NCI-H524 (cell line): ENCODE measurements at regions not wholly inside any gene's neighbourhood (a gene's known extent, or its start where the extent isn't known, plus 50 kb on each side); places are given as distances from the start of the nearest gene placed in this dataset.
"Not testable (repeated sequence)": the region's sequence is repeated elsewhere in the genome, so short reads cannot be mapped to it uniquely, and the experiment has no call there.

Experiments
- DNase-seq, 2 experiments: peaks; one replicate each; lab custom pipeline; 2025; lab: John Stamatoyannopoulos, UW

DNA sequence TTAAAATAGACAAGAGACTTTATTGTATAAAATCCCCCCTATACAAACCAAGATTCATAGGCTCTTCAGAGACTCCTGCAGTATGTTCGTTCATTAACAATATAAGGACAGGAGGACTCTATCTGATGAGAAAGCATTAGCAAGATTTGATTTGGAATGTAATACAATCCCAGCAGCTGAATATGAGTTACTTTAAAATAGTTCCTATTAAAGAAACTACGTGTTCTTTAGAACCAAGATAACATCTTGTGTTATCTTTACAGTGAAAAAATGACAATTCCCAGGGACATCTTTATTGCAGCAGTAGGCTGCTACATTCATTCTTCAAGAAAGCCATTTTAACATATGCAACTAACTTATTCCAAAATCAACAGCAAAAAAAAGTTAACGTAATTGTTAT lies 1360.1 kb upstream of the GJE1 start:
- no peak for DNase-seq

DNA sequence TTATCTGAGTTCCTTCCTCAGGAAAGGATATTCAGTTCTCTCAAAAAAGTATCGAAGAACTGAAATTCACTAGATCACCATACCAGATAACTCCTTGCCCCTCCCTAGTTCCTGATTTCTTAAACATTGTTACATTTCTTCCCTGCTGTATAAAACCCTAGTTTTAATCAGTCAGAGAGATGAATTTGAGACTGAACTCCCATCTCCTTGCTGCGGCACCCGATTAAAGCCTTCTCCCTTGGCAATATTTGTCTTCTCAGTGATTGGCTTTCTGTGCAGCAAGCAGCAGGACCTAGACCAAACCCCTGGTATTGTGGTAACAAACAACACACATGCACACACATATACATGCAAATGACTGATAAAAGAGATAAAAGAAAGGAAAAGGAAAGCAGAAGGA lies 1364.6 kb upstream of the GJE1 start:
- no peak for DNase-seq

DNA sequence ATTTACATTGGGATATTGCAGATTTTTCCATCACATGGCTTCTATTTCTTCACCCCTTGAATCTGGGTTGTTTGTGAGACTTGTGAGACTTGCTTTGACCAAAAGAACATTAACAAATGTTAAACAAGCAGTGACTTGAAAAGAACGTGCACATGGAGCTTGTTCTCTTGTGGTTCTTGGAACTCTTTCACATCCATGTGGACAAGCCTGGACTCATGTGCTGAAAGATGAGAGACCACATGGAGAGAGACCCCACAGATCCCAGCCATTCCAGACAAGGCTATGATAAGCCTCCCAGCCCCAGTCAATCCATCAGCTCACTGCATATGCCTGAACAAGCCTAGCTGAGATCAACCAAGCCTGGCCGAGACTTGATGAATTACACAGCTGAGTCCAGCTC lies 1365.7 kb upstream of the GJE1 start:
- no peak for DNase-seq

DNA sequence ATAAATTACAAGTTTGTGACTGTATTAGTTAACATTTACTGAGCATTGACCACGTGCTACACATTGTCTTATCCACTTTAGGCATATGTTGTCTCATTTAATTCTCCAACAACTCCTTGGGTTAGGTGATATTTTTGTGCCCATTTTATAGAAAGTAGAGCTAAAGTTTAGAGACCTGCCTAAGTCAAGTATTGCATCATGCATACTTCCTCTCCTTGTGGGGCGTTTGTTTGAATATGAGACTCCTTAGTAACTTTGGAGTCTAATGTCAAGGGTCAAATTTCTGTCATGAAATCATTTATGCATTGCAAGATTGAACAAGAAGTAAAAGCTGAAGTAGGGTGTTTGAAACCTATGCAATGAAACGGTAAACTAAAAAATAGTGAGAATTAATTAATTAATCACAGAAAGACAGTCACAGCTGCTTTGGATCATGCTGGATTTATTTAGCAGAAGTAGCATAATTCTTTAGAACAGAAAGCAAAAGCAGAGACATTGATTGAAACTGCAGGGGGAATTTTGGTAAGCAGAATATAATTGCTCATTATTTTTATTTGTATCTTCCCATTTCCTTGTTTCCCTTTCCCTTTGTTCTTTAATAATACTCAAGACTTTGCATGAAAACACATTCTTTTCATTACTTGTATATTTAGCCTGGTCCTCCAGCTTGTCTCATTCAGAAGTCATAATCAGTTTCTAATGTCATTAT lies 1374.4 kb upstream of the GJE1 start:
- DNase-seq = no peak

DNA sequence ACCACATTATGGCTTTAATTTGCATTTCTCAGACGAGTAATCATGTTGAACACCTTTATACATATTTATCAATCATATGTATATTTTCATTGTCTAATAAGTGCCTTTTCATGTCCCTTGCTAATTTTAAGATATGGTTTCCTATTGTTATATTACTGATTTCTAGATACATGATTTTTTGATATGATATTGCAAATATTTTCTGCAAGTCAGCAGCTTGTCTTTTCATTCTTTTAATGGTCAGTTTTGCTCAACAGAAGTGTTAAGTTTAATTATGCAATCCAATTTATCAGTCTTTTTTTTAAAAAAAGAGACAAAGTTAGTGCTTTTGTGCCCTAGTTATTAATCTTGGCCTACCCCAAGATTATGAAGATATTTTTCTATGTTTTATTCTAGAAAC lies 1377.8 kb upstream of the CITED2 start:
- no peak for DNase-seq

DNA sequence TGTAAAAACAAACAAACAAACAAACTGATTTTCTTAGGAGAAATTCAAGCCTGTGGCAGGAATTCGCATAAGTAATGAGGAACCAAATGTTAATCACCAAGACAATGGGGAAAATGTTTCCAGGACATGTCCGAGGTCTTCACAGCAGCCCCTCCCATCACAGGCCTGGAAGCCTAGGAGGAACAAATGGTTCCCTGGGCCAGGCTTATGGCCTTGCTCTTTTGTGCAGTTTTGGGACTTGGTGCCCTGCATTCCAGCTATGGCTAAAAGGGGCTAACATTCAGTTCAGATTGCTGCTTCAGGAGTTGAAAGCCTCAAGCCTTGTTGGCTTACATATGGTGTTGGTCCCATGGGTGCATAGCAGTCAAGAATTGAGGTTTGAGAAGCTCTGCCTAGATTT lies 1372.7 kb upstream of the CITED2 start:
- no peak for DNase-seq

DNA sequence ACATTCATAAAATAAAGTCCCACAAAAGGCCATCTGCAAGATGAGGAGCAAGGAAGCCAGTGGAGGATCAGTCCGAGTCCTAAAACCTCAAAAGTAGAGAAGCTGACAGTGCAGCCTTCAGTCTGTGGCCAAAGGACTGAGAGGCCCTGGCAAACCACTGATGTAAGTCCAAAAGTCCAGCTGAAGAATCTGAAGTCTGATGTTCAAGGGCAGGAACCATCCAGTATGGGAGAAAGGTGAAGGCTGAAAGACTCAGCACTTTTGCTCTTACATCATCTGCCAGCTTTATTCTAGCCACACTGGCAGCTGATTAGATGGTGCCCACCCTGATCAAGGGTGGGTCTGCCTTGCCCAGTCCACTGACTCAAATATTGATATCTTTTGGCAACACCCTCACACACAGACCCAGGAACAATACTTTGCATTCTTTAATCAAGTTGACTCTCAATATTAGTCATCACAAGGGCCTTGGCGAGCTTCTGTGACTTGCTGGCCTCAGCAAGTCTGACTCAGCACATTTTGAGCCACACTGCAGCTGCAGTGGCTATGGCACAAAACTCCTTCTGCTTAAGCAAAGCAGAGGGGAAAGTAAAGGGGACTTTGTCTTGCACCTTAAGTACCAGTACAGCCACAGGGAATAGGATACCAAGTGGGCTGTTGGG lies 1370.3 kb upstream of the CITED2 start:
- DNase-seq = no peak

DNA sequence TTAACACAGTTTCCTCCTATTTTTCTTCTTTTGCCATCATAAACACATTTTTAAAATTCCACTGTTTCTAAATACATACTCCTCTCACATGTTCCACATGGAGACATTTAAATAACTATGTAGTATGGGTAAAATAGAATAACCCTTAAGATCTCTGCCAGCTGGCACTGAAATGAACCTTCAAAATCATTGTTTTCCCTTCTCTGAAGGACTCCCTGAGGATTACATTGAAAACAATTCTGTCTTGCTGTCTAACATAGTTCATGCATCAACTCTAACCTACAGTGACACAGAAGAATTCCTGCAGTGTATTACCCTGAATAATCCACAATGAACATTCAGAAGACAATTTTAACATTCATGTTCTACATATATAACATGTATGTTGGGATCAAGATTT lies 1361.8 kb upstream of the CITED2 start:
- no peak for DNase-seq

DNA sequence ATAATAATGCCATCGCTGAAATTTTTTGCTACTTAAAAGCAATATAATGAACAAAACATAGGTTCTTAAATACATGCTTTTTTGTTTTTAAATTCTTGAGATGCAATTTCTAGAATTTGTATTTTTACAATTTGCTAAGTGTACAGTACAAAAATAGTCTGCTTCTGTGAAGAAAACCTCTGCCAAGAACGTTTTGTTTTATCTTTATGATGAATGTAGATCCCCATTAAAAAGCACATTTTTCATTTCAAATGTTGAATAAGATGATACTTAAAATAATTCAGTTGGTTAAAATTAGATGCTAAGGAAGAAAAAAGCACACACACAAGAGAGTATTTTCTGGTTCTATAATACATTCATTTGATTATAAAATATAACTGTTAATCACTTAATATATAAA lies 1358.5 kb upstream of the CITED2 start:
- no peak for DNase-seq

DNA sequence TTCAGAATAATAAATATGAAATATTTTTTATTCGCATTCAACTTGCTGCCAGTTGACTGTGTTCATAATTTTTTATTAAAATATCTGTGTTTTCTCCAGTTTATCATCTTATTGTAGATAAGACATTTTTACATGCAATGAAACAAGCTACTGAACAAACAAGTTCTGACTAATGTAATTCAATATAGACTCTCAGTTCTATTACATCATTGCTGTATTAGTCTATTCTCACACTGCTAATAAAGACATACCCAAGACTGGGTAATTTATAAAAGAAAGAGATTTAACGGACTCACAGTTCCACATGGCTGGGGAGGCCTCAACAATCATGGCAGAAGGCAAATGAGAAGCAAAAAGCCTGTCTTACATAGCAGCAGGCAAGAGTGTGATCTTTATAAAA lies 1357.7 kb upstream of the CITED2 start:
- DNase-seq = no peak

DNA sequence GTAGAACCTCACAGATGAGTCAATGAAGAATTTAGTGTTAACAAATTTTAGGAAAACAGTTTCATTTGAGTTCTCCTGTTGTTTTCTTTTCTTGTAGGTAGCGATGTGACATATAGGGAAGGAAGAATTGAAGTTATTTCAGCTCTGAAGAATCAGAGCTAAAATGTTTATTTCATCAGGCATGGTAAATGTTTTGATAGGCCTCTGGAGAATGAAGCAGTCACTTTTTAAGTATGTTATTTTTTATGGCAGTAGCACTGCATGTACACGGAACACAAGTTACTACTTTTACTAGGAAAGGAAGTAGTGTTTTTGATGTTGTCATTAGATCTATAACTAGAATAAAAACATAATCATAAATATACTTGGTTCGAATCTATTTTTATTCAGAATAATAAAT lies 1357.3 kb upstream of the CITED2 start:
- no peak for DNase-seq

DNA sequence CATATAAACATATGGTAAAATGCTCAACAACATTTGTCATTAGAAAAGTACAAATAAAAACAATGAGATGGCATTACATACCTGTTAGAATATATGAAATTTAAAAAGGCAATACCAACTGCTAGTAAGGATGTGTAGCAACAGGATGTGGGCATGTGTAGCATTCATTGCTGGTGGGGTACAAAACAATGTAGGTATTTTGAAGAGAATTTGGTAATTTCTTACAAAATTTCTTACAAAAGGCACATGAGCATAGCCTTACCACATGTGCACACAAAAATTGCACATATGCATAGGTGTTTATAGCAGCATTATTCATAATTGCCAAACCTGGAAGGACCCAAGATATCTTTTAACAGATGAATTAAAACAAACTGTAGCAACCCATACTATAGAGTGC lies 1355.1 kb upstream of the CITED2 start:
- no peak for DNase-seq

DNA sequence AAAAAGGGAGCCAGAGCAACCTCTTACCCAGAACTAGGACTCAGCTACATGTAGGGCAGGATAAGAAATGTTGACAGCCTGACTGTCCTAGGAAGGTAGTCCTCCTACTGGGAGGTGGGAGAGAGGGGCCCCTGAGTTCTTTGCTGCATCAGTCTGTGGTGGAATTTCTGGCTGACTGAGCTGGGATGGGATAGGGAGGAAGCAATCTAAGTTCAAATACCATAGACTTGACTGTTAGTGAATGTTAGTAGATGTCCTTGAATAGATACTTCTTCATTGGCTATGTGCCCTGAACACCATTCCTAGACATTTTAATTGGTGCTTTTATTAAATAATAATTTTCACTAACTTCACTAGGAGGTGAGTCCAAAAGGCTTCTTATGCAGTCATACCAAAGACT lies 1343.6 kb upstream of the CITED2 start:
- no peak for DNase-seq

DNA sequence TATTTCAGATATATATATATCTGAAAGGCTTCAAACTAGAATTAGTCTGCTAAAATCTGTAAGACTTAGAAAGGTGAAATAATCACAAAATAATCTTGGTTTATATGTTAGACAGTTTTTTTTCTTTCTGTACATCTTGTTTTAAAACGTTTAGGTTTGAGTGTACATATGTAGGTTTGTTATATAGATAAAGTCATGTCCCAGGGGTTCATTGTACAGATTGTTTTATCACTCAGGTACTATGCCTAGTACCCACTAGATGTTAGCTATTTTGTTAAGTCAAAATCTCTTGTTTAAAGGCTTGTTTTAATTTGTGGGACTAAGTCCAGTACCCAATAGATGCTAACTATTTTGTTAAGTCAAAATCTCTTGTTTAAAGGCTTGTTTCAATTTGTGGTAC lies 1339.0 kb upstream of the CITED2 start:
- DNase-seq = no peak

DNA sequence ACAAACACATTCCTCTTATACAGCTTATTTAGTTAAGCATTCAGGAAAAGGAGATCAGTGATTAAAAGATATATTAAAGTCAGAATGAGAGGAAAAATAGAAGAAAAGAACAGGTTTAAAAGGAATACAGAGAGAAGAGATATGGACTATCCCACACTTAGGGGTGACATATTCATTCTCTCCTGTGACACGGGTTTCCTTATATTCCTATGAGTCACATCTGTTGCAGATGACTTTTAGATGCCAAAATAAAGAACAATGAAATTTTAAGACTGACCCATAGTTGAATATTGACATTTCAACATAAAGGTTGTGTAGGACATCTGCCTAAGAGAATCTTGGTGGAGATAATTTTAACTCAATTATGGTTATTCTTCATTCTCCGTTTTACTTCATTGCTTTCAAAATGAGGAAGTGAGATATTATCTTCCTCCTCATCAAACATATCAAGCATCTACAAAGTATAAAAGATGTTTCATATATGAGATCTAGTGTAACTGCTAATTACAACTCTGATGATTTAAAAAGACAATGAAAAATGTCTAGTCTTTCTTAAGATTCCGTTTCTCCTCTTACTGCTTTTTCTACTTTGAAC lies 1336.7 kb upstream of the CITED2 start:
- peak; percentile 31 to 80 for DNase-seq

DNA sequence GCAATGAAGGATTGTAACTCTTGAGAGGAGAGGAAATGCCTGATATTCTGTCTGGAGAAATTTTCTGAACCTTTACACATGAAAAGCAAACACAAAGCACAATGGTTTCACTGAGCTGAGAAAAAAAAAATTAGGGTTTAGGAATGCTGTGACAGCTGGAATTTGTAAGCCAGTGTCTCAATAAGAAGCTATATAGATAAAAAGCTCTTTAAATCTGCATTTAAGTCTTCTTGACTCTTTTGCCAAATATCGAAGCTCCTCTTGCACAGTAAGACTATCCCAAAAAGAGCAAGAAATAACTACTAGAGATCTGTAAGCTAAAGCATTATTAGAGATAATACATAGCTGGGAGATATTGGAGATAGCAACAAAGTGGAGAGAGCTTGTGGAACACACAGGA lies 1334.0 kb upstream of the CITED2 start:
- peak in 1 of 2 experiments; percentile 19 for DNase-seq

DNA sequence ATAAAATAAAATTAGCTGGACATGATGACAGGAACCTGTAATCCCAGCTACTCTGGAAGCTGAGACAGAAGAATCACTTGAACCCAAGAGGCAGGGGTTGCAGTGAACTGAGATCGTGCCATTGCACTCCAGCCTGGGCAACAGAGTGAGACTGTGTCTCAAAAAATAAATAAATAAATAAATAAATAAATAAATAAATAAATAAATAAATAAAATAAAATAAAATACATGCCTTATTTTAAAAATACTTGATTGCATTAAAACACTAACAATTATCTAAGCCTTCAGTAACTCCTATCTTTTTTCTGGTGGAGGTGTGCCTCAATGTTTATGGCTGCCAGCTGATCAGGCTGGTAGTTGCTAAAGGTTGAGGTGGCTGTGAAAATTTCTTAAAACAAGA lies 1329.6 kb upstream of the CITED2 start:
- not testable (repeated sequence) for DNase-seq

DNA sequence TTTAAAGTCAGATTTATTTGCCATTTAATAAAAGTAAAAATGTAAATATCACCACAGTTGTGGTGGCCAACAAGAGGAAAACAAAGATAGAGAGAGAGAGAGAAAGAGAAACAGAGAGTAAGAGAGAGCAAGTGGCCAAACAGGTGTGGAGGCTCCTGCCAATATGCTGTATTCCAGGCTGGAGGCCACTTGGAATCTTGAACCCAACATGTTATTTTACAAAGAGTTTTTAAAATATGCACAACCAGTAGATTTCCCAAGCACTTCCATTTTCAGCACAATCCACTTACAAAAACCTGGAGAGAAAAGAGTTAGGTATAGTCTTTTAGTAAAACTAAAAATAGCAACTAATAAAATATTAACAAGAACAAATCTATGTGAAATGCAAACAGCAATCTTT lies 1323.1 kb upstream of the CITED2 start:
- DNase-seq = no peak

DNA sequence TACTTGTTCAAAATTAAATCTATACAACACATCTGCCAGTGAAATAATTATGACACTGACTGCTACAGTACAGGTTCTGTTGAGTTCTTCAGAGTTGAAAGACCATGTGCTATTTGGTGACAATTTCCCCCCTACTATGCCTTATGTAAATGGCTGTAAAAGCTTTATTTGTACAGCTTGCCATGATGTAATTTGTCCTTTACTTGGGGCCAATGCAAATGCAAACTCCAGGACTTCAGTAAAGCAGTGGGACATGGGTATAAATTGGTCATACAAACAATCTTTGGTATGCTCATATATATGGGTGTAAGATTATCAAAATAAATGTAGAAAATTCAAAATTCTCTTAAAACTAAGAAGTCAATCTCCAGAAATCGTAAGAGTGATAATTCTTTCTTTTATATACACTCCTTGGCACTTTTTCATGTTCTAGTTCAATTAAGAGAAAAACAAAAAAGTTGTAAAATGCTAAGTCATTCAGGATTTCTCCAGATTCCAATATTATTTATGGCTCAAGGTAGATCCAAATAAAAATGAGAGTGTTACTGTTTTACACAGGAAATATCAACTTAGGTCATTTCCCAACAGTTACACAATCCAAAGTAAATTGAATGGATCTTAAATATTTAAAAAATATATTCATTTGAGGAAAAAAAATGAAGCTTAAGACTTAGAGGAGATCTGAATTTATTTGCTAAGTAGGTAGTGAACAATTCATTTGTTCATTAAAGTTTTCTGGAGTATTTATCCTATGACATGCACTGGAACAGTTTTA lies 1310.5 kb upstream of the CITED2 start:
- DNase-seq = no peak

DNA sequence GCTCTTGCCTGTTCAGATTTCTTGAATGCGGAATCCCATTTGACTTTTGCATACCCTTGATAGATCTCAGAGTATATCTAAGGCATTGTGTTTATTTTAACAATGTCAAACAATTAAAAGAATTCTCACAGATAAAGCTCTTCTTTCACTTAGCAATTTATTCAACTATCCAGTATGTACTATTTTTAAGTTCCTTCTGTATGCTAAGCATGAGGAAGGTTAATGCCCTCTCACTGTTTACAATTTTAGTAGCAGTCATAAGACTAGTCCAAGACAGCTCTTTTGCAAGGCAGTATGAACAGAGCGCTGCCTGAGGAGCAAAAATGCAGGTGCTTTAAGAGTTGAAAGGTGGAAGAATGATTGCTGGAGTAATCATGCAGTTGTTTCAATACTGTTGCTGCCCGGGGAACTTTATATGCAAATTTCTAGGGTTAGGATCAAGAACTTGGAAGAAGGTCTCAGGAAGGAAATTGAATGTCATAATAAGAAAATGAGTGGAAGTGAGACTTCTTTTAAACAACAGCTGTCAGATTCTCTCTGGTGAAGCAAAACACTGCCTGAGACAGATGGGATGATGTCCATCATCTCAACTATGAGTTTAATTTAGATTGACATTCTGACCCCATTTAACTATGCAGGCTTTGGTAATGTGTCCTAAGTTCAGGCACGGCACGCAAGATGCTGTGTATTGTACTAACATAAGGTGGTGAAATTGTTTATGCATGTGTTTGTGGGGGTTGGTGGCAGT lies 1303.5 kb upstream of the CITED2 start:
- DNase-seq = peak; percentile 41 to 74

DNA sequence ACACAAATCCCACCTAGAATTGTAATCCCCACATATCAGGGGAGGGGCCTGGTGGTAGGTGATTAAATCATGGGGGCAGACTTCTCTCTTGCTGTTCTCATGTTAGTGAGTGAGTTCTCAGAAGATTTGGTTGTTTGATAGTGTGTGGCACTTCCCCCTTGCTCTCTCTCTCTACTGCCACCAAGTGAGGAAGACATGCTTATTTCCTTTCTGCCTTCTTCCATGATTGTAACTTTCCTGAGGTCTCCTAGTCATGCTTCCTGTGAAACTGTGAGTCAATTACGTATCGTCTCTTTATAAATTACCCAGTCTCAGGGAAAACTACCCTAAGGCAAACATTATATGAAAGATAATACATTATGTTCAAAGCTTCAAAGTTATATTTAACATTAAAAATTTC lies 1297.5 kb upstream of the CITED2 start:
- peak in 1 of 2 experiments; percentile 42 for DNase-seq

DNA sequence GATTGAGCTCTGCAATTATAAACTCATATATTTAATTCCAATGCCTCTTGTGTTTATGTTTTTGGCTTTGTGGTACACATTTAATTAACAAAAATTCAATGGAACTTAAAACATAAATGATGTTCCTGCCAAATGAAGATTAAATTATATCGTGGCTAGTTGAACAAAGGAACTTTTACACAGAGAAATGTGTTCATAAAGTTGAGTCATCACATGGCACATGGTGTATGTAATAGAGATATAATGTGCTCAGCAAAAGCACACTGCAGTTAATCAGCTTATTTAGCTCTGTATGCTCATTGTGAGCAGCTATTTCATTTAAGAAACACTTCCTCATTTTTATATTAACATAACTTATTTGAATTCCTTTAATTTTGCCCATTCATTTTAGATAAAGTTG lies 1295.6 kb upstream of the CITED2 start:
- DNase-seq = no peak
